T-cell (primary cell): ENCODE measurements at regions not wholly inside any gene's neighbourhood (a gene's known extent, or its start where the extent isn't known, plus 50 kb on each side); places are given as distances from the start of the nearest gene placed in this dataset.
A peak's percentile ranks its signal among the peaks of the same experiment; 100 is the strongest.

Experiments used
- ATAC-seq, 4 experiments: fragments of 200-7000 bp in 3 of 4; fragments of 150-1000 bp in 1 of 4; cut with Tn5 transposase; replicated peaks in 1 of 4; 1 replicate in 3 of 4; 2 replicates in 1 of 4; pipeline ENCODE4 v1.10.0; 2021; ENCODE audit warnings: moderate library complexity in 3 of 4, mild to moderate bottlenecking in 2 of 4, moderate number of reproducible peaks in 1 of 4
- CTCF ChIA-PET, 2 donors: fragments of 300-600 bp; sonication (Branson Sonifier 250); formaldehyde crosslinking; loops; one replicate each; lab custom pipeline; 2022; ENCODE audit warnings: antibody characterized with exemption in 2 of 2; lab: Charles Lee
- POLR2A ChIA-PET, 2 donors: fragments of 300-600 bp; sonication (Branson Sonifier 250); formaldehyde crosslinking; loops; one replicate each; lab custom pipeline; 2022; ENCODE audit warnings: antibody characterized with exemption in 2 of 2; lab: Charles Lee
- DNase-seq, 35 experiments: peaks; one replicate each; pipeline versions ENCODE4 v3.0.0 to v3.0.0-alpha.2; 2013 to 2023
- H3K27ac ChIP-seq: one replicate; pipeline ENCODE4 v1.5.1; 2013; ENCODE audit warnings: low read length
- H3K27me3 ChIP-seq, 2 experiments: replicated peaks in 1 of 2; 1 replicate in 1 of 2; 2 replicates in 1 of 2; pipeline versions ENCODE4 v1.6.1 to v1.7.0; 2013; ENCODE audit warnings: low read length in 1 of 2, mixed read lengths in 1 of 2; ENCODE audit not compliant: control insufficient read depth in 2 of 2, insufficient read depth in 2 of 2; ENCODE audit errors: extremely low read depth in 1 of 2
- H3K36me3 ChIP-seq, 2 donors: 1 replicate in 1 of 2; 2 replicates in 1 of 2; pipeline versions ENCODE4 v1.6.1 to v1.7.0; 2013; ENCODE audit warnings: low read length in 1 of 2; ENCODE audit not compliant: control insufficient read depth in 2 of 2, insufficient read depth in 1 of 2; ENCODE audit errors: extremely low read depth in 1 of 2
- H3K4me1 ChIP-seq, 2 experiments: 1 replicate in 1 of 2; 2 replicates in 1 of 2; pipeline versions ENCODE4 v1.6.1 to v1.7.0; 2013; ENCODE audit warnings: low read length in 2 of 2, mixed read lengths in 1 of 2; ENCODE audit not compliant: insufficient read depth in 2 of 2, control insufficient read depth in 1 of 2; ENCODE audit errors: extremely low read depth in 1 of 2
- H3K4me3 ChIP-seq, 2 donors: 1 replicate in 1 of 2; 2 replicates in 1 of 2; pipeline versions ENCODE4 v1.5.1 to v1.7.0; 2013; ENCODE audit warnings: mild to moderate bottlenecking in 2 of 2, low read length in 1 of 2, moderate library complexity in 1 of 2; ENCODE audit not compliant: control insufficient read depth in 1 of 2; ENCODE audit errors: extremely low read depth in 1 of 2
- H3K9me3 ChIP-seq: 2 replicates; pipeline ENCODE4 v1.7.0; 2013
- H3K27ac Mint-ChIP-seq, 2 donors: one replicate each; pipeline ENCODE4 v1.8.0; 2020 to 2021; ENCODE audit warnings: mild to moderate bottlenecking in 2 of 2, mixed read lengths in 2 of 2
- H3K27me3 Mint-ChIP-seq, 2 donors: one replicate each; pipeline ENCODE4 v1.8.0; 2021 to 2022; ENCODE audit warnings: mixed read lengths in 2 of 2
- H3K36me3 Mint-ChIP-seq: one replicate; pipeline ENCODE4 v1.8.0; 2021; ENCODE audit warnings: mixed read lengths
- H3K4me1 Mint-ChIP-seq, 3 donors: one replicate each; pipeline ENCODE4 v1.8.0; 2020 to 2022; ENCODE audit warnings: mixed read lengths in 3 of 3, mild to moderate bottlenecking in 1 of 3
- H3K4me3 Mint-ChIP-seq, 3 donors: one replicate each; pipeline ENCODE4 v1.8.0; 2020 to 2022; ENCODE audit warnings: mild to moderate bottlenecking in 3 of 3, mixed read lengths in 3 of 3, moderate library complexity in 3 of 3
- H3K9me3 Mint-ChIP-seq, 3 donors: one replicate each; pipeline ENCODE4 v1.8.0; 2020 to 2022; ENCODE audit warnings: mixed read lengths in 3 of 3
- WGBS: methylation state at CpG from one replicate; pipeline ENCODE4 v1.1.5; 2013; ENCODE audit warnings: missing lambda C conversion rate; ENCODE audit not compliant: insufficient coverage; 5-methylcytosine and 5-hydroxymethylcytosine counted together

DNA sequence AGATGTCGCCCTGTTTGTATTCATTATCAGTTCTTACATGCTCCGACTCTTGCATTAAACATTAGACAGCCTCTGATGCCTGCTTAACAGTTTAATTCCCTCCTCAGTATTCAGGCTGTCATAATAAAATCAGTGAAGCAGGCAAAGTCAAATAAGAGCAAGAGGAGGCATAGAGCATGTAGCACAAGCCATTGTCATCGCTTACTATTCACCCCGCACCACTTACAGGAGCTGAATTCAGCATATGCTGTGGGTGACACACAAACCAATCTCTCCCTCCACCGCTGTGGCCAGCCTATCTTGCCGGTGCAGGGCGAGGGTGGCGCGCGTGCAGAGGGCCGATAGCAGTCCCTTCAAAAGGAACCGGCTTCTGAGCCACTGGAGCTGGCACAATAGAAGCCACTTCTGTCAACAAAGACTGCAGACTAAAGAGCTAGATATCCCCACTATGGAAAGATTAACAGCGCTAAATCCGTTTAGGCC is 433.2 kb upstream of the MGMT start:
- H3K4me3 Mint-ChIP-seq = peak overlapping the region in 1 of 3 donors; percentile 22
- CTCF ChIA-PET = interaction anchor here in 1 of 2 donors (0.6 kb wide), 2 partner anchors 12 to 757 kb away, joined by 3 to 4 read pairs; no protein-coding TSS in a partner anchor

DNA sequence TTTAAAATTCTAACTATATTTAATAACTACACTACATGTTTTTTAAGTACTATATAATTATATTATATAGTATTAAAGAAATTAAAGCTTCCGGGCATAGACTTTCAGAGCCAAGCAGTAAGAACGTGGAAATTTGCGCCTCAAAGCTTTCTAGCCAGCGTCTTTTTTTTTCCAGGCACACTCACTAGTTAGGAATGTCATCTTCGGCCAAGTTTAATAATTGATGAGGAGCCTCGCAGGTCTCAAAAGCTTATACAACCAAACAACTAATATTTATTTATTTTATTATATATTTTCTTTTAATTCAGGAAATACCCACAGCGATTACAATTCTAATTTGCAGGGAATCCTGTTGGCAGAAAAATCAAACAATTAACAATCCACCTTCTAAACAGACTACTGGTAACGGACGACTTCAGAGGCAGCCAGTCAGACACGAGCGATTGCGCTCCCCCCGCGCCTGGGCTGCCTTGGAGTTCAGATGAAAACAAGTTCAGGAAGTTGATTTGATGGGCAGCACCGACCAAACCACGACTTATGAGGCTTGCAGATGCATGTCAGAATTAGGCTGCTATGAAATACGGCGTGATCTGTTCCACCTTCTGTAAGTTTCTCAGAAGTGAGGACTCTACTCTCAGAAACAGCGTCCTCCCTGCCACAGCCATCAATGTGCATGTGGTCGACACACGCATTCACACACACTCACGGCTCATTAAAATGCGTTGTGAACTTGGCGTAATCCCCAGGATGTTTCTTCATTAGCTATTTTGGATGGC is 431.8 kb upstream of the MGMT start:
- Histone ChIP-seq H3K36me3 (no peaks in the 10 kb centered on the region), H3K27ac (peak overlapping the region; percentile 51), H3K9me3 (no peaks in the 10 kb centered on the region), H3K4me3 (peak overlapping the region; percentile 19 to 46), H3K4me1 (peaks cover 15 to 37% of the 10 kb centered on the region in 2 experiments), H3K27me3 (peaks cover 0 to 13% of the 10 kb centered on the region in 2 experiments)
- CTCF ChIA-PET = interaction anchor here (0.6 to 0.7 kb wide), 2 partner anchors 12 to 298 kb away, joined by 3 read pairs; no protein-coding TSS in a partner anchor
- Mint-ChIP-seq H3K4me1 (peaks cover 41 to 55% (median 42%) of the 10 kb centered on the region in 3 donors), H3K36me3 (no peaks in the 10 kb centered on the region), H3K4me3 (peak overlapping the region; percentile 74 to 84 (median 75)), H3K27me3 (peaks cover 12 to 23% of the 10 kb centered on the region in 2 donors), H3K9me3 (no peaks in the 10 kb centered on the region), H3K27ac (peak overlapping the region; percentile 88 to 94)
- ATAC-seq (peak; percentile 74 to 84 (median 83)), DNase-seq (peak in 34 of 35 experiments; percentile 14 to 82 (median 60))
- POLR2A ChIA-PET = no interaction called here
- WGBS = 2% methylated on average over 15 of the region's 24 CpGs

More for the DNA sequence above, 433.2 kb upstream of the MGMT start:
- Histone ChIP-seq H3K27me3 (peaks cover 0 to 10% of the 10 kb centered on the region in 2 experiments), H3K9me3 (no peaks in the 10 kb centered on the region), H3K27ac (no peak overlapping the region), H3K4me3 (no peak overlapping the region), H3K36me3 (no peaks in the 10 kb centered on the region), H3K4me1 (peaks cover 15 to 37% of the 10 kb centered on the region in 2 experiments)
- 32% methylated on average over 6 of the region's 14 CpGs for WGBS
- DNase-seq = peak in 1 of 35 experiments; percentile 11
- Mint-ChIP-seq H3K27ac (peak overlapping the region; percentile 36 to 42), H3K4me1 (peaks cover 41 to 52% (median 42%) of the 10 kb centered on the region in 3 donors), H3K27me3 (peaks cover 8 to 23% of the 10 kb centered on the region in 2 donors), H3K36me3 (no peaks in the 10 kb centered on the region), H3K9me3 (no peaks in the 10 kb centered on the region)
- POLR2A ChIA-PET = no interaction called here
- no peak for ATAC-seq

DNA sequence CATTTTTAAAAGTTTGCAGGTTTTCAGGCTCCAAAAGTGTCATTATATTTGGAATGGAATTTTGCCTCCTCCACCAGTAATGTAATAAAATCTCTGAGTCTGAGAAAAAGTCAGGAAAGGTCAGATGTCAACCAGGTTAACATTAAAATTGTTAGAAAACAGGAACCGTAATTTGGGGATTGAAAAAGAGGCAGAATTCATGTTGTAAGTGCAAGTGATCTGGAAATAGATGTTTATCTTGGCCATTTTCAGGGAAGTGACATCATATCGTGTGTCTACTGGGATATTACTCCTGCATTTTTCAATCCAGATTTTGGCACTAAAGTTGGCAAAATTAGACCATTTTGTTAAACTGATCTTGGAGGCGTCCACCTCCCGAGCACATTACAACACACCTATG is 428.5 kb upstream of the MGMT start:
- no peaks in the 10 kb centered on the region for H3K36me3 ChIP-seq
- no peak overlapping the region for H3K27ac ChIP-seq
- no peak overlapping the region for H3K4me3 Mint-ChIP-seq
- CTCF ChIA-PET = no interaction called here
- peaks cover 17 to 18% of the 10 kb centered on the region in 2 donors for H3K27me3 Mint-ChIP-seq
- DNase-seq = no peak
- WGBS = 88% methylated on average over 1 of the region's 4 CpGs
- POLR2A ChIA-PET = no interaction called here
- no peaks in the 10 kb centered on the region for H3K9me3 Mint-ChIP-seq
- H3K4me1 ChIP-seq = peaks cover 21 to 44% of the 10 kb centered on the region in 2 experiments
- H3K4me3 ChIP-seq = no peak overlapping the region
- H3K9me3 ChIP-seq = no peaks in the 10 kb centered on the region
- H3K27me3 ChIP-seq = peaks cover 0 to 16% of the 10 kb centered on the region in 2 experiments
- H3K4me1 Mint-ChIP-seq = peaks cover 42 to 61% (median 46%) of the 10 kb centered on the region in 3 donors
- H3K36me3 Mint-ChIP-seq = no peaks in the 10 kb centered on the region
- ATAC-seq = no peak
- no peak overlapping the region for H3K27ac Mint-ChIP-seq

DNA sequence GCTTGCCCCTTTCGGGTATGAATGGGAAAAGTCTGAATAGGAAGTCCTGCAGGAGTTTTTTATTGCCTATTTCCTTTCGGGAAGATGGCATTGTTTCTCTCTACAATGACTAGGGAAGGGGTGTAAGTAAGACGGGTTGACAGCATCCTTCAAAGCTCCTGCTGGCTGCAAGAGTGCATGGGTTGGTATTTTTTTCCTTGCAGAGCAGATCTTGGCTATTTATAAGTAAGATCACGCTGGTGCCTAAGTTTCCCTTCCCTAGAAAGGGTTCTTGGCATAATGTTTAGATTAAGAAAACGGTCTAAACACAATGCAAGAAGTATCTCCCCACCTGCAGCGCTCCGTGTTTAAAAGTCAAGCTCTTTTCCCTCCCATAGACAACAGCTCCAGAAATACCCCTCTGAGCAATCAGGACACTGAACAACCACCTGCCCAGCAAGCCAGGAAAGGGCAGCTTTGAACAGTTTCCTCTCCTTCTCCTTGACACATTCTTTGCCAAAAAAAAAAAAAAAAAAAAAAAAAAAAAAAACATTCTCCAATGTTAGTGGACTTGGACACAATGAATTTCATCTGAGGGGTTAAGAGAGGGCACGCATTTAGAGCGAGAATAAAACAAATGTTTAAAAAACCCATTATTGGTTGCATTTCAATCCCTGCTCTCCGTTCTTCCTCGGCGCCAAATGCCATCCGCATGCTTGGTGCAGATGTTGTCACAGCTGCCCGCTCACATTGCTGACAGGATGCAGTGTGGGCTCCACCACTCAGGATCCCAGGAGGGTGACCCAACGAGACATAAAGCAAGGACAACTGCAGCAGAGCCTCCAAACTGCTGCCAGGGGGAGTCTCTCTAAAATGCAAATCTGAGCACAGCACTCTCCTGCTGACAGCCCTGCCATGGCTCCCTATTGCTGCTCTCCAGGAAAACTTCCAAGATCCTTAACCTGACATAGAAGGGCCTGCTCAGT is 427.4 kb upstream of the MGMT start:
- CTCF ChIA-PET = no interaction called here
- Histone ChIP-seq H3K27me3 (peaks cover 0 to 14% of the 10 kb centered on the region in 2 experiments), H3K4me3 (no peak overlapping the region), H3K27ac (no peak overlapping the region), H3K9me3 (no peaks in the 10 kb centered on the region), H3K36me3 (no peaks in the 10 kb centered on the region), H3K4me1 (peaks cover 21 to 40% of the 10 kb centered on the region in 2 experiments)
- Mint-ChIP-seq H3K9me3 (no peaks in the 10 kb centered on the region), H3K27ac (no peak overlapping the region), H3K4me3 (no peak overlapping the region), H3K27me3 (peaks cover 16 to 17% of the 10 kb centered on the region in 2 donors), H3K36me3 (no peaks in the 10 kb centered on the region), H3K4me1 (peaks cover 35 to 53% (median 38%) of the 10 kb centered on the region in 3 donors)
- DNase-seq = no peak
- POLR2A ChIA-PET = no interaction called here
- 82% methylated on average over 9 of the region's 15 CpGs for WGBS
- no peak for ATAC-seq

DNA sequence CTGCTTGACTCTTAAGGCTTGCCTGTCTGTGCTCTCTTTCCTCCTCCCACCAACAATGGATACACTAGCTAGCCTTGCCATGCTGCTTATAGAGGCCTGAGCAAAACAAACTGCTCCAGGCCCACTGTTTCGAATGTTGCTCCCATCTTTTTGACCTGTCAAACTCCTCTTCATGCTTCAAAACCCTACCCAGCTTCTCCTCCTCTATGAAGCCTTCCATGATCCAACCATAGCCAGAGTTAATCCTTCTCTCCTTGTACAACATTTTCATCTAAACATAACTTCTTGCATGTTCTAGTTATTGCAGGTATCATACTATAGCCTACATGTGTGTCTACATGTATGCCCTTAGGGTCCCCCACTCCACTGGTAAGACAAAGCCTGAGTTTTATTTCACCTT is 426.7 kb upstream of the MGMT start:
- ATAC-seq (no peak), DNase-seq (no peak)
- H3K9me3 ChIP-seq = no peaks in the 10 kb centered on the region
- no peak overlapping the region for H3K4me3 Mint-ChIP-seq
- peaks cover 21 to 35% of the 10 kb centered on the region in 2 experiments for H3K4me1 ChIP-seq
- no peaks in the 10 kb centered on the region for H3K9me3 Mint-ChIP-seq
- no peak overlapping the region for H3K27ac Mint-ChIP-seq
- no peaks in the 10 kb centered on the region for H3K36me3 Mint-ChIP-seq
- no peaks in the 10 kb centered on the region for H3K36me3 ChIP-seq
- ChIA-PET POLR2A (no interaction called here), CTCF (no interaction called here)
- peaks cover 0 to 14% of the 10 kb centered on the region in 2 experiments for H3K27me3 ChIP-seq
- no peak overlapping the region for H3K4me3 ChIP-seq
- WGBS = 10% methylated on average over 1 of the region's 1 CpG
- no peak overlapping the region for H3K27ac ChIP-seq
- peaks cover 32 to 48% (median 35%) of the 10 kb centered on the region in 3 donors for H3K4me1 Mint-ChIP-seq
- peaks cover 14 to 15% of the 10 kb centered on the region in 2 donors for H3K27me3 Mint-ChIP-seq

DNA sequence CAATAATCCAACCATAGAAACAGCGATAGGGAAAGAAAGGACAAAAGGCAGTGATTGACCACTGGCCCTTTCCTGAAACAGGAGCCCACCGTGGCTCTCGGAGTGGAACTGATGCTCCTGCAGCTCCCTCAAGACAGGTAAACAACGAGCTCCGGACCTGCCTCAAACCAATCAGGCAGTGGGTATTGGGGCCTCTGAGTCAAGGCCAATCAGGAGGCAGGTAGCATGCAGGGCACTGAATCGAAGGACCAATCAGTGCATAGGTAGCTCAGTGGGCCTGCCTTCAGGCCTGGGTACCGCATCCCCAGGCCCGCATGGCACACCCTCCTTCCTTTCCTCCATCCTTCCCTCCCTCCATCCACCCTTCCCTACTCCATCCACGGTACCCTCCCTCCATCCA is 425.1 kb upstream of the MGMT start:
- Mint-ChIP-seq H3K4me3 (no peak overlapping the region), H3K9me3 (no peaks in the 10 kb centered on the region), H3K36me3 (no peaks in the 10 kb centered on the region), H3K4me1 (peaks cover 18 to 32% (median 22%) of the 10 kb centered on the region in 3 donors), H3K27ac (no peak overlapping the region), H3K27me3 (peaks cover 6 to 10% of the 10 kb centered on the region in 2 donors)
- no peaks in the 10 kb centered on the region for H3K9me3 ChIP-seq
- DNase-seq (no peak), ATAC-seq (no peak)
- ChIA-PET CTCF (no interaction called here), POLR2A (no interaction called here)
- no peak overlapping the region for H3K27ac ChIP-seq
- peaks cover 9 to 20% of the 10 kb centered on the region in 2 experiments for H3K4me1 ChIP-seq
- 91% methylated on average over 9 of the region's 9 CpGs for WGBS
- peak overlapping the region in 1 of 2 donors; percentile 50 for H3K4me3 ChIP-seq
- H3K36me3 ChIP-seq = no peaks in the 10 kb centered on the region
- H3K27me3 ChIP-seq = peaks cover 0 to 17% of the 10 kb centered on the region in 2 experiments
